H1 (cell line): ENCODE measurements at regions not wholly inside any gene's neighbourhood (a gene's known extent, or its start where the extent isn't known, plus 50 kb on each side); places are given as distances from the start of the nearest gene placed in this dataset.

Source experiments
- BCL11A ChIP-seq, 2 experiments: IDR thresholded peaks; one replicate each; pipeline ENCODE4 v1.6.1; 2011; ENCODE audit warnings: low read depth in 2 of 2, low read length in 2 of 2, mild to moderate bottlenecking in 2 of 2
- CBX8 ChIP-seq: fragments of 300-800, 300-1000 bp; sonication (generic); IDR thresholded peaks from 2 replicates; pipeline ENCODE4 v1.7.1; 2016; ENCODE audit warnings: low read depth, low read length, borderline replicate concordance
- CHD7 ChIP-seq: fragments of 300-600 bp; sonication (generic); IDR thresholded peaks from 2 replicates; pipeline ENCODE4 v1.7.1; 2012; ENCODE audit warnings: low read length, moderate library complexity, mild to moderate bottlenecking, inconsistent platforms; ENCODE audit not compliant: insufficient replicate concordance
- CREB1 ChIP-seq: IDR thresholded peaks from 2 replicates; pipeline ENCODE4 v1.6.1; 2012; ENCODE audit warnings: inconsistent platforms
- CTCF ChIP-seq, 3 experiments: IDR thresholded peaks; 1 replicate in 2 of 3; 2 replicates in 1 of 3; pipeline versions ENCODE4 v1.5.1 to v1.6.1; 2011; ENCODE audit warnings: low read length in 3 of 3, mild to moderate bottlenecking in 3 of 3, inconsistent platforms in 2 of 3, low read depth in 1 of 3, moderate library complexity in 1 of 3; ENCODE audit not compliant: insufficient read depth in 1 of 3; ENCODE audit errors: control extremely low read depth in 1 of 3
- EP300 ChIP-seq, 2 experiments: IDR thresholded peaks; 1 replicate in 1 of 2; 2 replicates in 1 of 2; pipeline ENCODE4 v1.6.1; 2011 to 2012; ENCODE audit warnings: low read depth in 2 of 2, low read length in 2 of 2, mild to moderate bottlenecking in 2 of 2, borderline replicate concordance in 1 of 2, inconsistent platforms in 1 of 2, moderate library complexity in 1 of 2
- HDAC2 ChIP-seq, 2 experiments: fragments of 300-600 bp in 1 of 2; sonication (generic) in 1 of 2; IDR thresholded peaks; 2 replicates each; pipeline ENCODE4 v1.6.1; 2011 to 2012; ENCODE audit warnings: low read depth in 2 of 2, low read length in 2 of 2, mild to moderate bottlenecking in 2 of 2, moderate library complexity in 2 of 2, borderline replicate concordance in 1 of 2, inconsistent platforms in 1 of 2
- PHF8 ChIP-seq: fragments of 200-600 bp; sonication (generic); conservative IDR thresholded peaks from 2 replicates; pipeline ENCODE4 v1.7.1; 2012; ENCODE audit warnings: low read depth, mild to moderate bottlenecking, inconsistent platforms, low read length, moderate library complexity
- SUZ12 ChIP-seq: fragments of 200-600 bp; sonication (generic); IDR thresholded peaks from 2 replicates; pipeline ENCODE4 v1.6.1; 2012; ENCODE audit warnings: mild to moderate bottlenecking, inconsistent platforms, low read length, moderate library complexity, mixed read lengths

GRCh38 chr3:154050766-154051165, 70.4 kb upstream of the ARHGEF26 start (continued):
- TF ChIP-seq CHD7 (no peak), EP300 (IDR thresholded peaks at IDR 0.05; ENCODE audit: borderline replicate concordance in 1 of 2, low read depth in 2 of 2, low read length in 2 of 2) (no peak), PHF8 (no peak), CBX8 (no peak), CREB1 (no peak), HDAC2 (IDR thresholded peaks at IDR 0.05; ENCODE audit: borderline replicate concordance in 1 of 2, low read depth in 2 of 2, low read length in 2 of 2) (no peak), CTCF (IDR thresholded peaks at IDR 0.05; ENCODE audit: control extremely low read depth in 1 of 3, insufficient read depth in 1 of 3, low read depth in 1 of 3, low read length in 3 of 3) (no peak), SUZ12 (no peak), BCL11A (IDR thresholded peaks at IDR 0.05; ENCODE audit: low read depth in 2 of 2, low read length in 2 of 2) (no peak)
